ENCODE measurements at regions not wholly inside any gene's neighbourhood (a gene's known extent, or its start where the extent isn't known, plus 50 kb on each side); places are given as distances from the start of the nearest gene placed in this dataset.

- no peak for DNase-seq (ENCODE audit: low spot score)
- TF ChIP-seq CTCF (IDR thresholded peaks at IDR 0.05) = no peak
- no peak for ATAC-seq (ENCODE audit: low FRiP score)
Observed at GRCh38 chr2:81747481-81748070, 1443.0 kb upstream of the LRRTM1 start.

- ATAC-seq (ENCODE audit: low FRiP score) (no peak), DNase-seq (ENCODE audit: low spot score) (no peak)
- no peak for TF ChIP-seq CTCF (IDR thresholded peaks at IDR 0.05)
Observed at GRCh38 chr2:81739966-81740365, 1435.4 kb upstream of the LRRTM1 start.

- ATAC-seq (ENCODE audit: low FRiP score) = no peak
Observed at GRCh38 chr2:81734981-81735380, 1430.4 kb upstream of the LRRTM1 start.

GRCh38 chr2:81714817-81715216 lies 1410.3 kb upstream of the LRRTM1 start:
- ATAC-seq (ENCODE audit: low FRiP score) = no peak
- TF ChIP-seq CTCF (IDR thresholded peaks at IDR 0.05) = no peak
- no peak for DNase-seq (ENCODE audit: low spot score)

More at GRCh38 chr2:81734981-81735380, 1430.4 kb upstream of the LRRTM1 start:
- no peak for DNase-seq (ENCODE audit: low spot score)
- no peak for TF ChIP-seq CTCF (IDR thresholded peaks at IDR 0.05)

- DNase-seq (ENCODE audit: low spot score) (no peak), ATAC-seq (ENCODE audit: low FRiP score) (no peak)
- no peak for TF ChIP-seq CTCF (IDR thresholded peaks at IDR 0.05)
Observed at GRCh38 chr2:81706856-81707255, 1402.3 kb upstream of the LRRTM1 start.

GRCh38 chr2:81703831-81704230 lies 1399.3 kb upstream of the LRRTM1 start:
- DNase-seq (ENCODE audit: low spot score) = no peak
- no peak for TF ChIP-seq CTCF (IDR thresholded peaks at IDR 0.05)
- no peak for ATAC-seq (ENCODE audit: low FRiP score)

- DNase-seq (ENCODE audit: low spot score) (no peak), ATAC-seq (ENCODE audit: low FRiP score) (no peak)
Observed at GRCh38 chr2:81692566-81692965, 1388.0 kb upstream of the LRRTM1 start.

More at GRCh38 chr2:81692566-81692965, 1388.0 kb upstream of the LRRTM1 start:
- TF ChIP-seq CTCF (IDR thresholded peaks at IDR 0.05) = no peak

Data from omental fat pad (tissue), 3 donors.